Hepatocyte (in vitro differentiated cells): ENCODE measurements at regions not wholly inside any gene's neighbourhood (a gene's known extent, or its start where the extent isn't known, plus 50 kb on each side); places are given as distances from the start of the nearest gene placed in this dataset.

ENCODE experiments used
- EZH2 ChIP-seq: fragments of 200-600 bp; sonication (generic); IDR thresholded peaks from 2 replicates; pipeline ENCODE4 v1.6.1; 2016; ENCODE audit warnings: antibody characterized with exemption, mild to moderate bottlenecking, borderline replicate concordance
- EZH2phosphoT487 ChIP-seq: fragments of 200-600 bp; sonication (generic); IDR thresholded peaks from one replicate; pipeline ENCODE4 v1.6.1; 2018; ENCODE audit warnings: antibody characterized with exemption, mild to moderate bottlenecking, low read depth, moderate library complexity; ENCODE audit not compliant: unreplicated experiment, severe bottlenecking
- TF ChIP-seq, protein P1 (sequence below): fragments of 200-600 bp; sonication (generic); IDR thresholded peaks from 2 replicates; pipeline ENCODE4 v1.5.1; 2016; ENCODE audit warnings: antibody characterized with exemption, mild to moderate bottlenecking; ENCODE audit not compliant: poor library complexity

GRCh38 chr3:25899352-25900101 lies 109.6 kb downstream of the OXSM start:
- TF ChIP-seq, protein P1, sequence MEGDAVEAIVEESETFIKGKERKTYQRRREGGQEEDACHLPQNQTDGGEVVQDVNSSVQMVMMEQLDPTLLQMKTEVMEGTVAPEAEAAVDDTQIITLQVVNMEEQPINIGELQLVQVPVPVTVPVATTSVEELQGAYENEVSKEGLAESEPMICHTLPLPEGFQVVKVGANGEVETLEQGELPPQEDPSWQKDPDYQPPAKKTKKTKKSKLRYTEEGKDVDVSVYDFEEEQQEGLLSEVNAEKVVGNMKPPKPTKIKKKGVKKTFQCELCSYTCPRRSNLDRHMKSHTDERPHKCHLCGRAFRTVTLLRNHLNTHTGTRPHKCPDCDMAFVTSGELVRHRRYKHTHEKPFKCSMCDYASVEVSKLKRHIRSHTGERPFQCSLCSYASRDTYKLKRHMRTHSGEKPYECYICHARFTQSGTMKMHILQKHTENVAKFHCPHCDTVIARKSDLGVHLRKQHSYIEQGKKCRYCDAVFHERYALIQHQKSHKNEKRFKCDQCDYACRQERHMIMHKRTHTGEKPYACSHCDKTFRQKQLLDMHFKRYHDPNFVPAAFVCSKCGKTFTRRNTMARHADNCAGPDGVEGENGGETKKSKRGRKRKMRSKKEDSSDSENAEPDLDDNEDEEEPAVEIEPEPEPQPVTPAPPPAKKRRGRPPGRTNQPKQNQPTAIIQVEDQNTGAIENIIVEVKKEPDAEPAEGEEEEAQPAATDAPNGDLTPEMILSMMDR: no peak
- TF ChIP-seq EZH2: no peak
- no peak for TF ChIP-seq EZH2phosphoT487
